Uterus (tissue), 2 donors: ENCODE measurements at regions not wholly inside any gene's neighbourhood (a gene's known extent, or its start where the extent isn't known, plus 50 kb on each side); places are given as distances from the start of the nearest gene placed in this dataset.

Source experiments
- CTCF ChIP-seq, 4 experiments: fragments of 200-600 bp in 2 of 4; fragments of 450-650 bp in 2 of 4; sonication (generic) in 2 of 4; IDR thresholded peaks; one replicate each; pipeline ENCODE4 v1.5.1; 2016 to 2019; ENCODE audit warnings: antibody characterized with exemption in 4 of 4, mild to moderate bottlenecking in 2 of 4, moderate library complexity in 1 of 4
- POLR2A ChIP-seq, 2 donors: fragments of 450-650 bp; IDR thresholded peaks; one replicate each; pipeline ENCODE4 v1.6.1; 2016; ENCODE audit warnings: antibody characterized with exemption in 2 of 2, mild to moderate bottlenecking in 1 of 2, moderate library complexity in 1 of 2

- TF ChIP-seq POLR2A (IDR thresholded peaks at IDR 0.05) (no peak), CTCF (IDR thresholded peaks at IDR 0.05) (no peak)
Measured at GRCh38 chr21:36626791-36627190, 72.1 kb upstream of the SIM2 start.
